Tibial nerve (tissue), 4 donors: ENCODE measurements at regions not wholly inside any gene's neighbourhood (a gene's known extent, or its start where the extent isn't known, plus 50 kb on each side); places are given as distances from the start of the nearest gene placed in this dataset.

Experiments
- EP300 ChIP-seq, 2 donors: sonication (generic); formaldehyde crosslinking; IDR thresholded peaks; one replicate each; pipeline ENCODE4 v1.6.1; 2017; ENCODE audit warnings: antibody characterized with exemption in 2 of 2, mild to moderate bottlenecking in 1 of 2
- POLR2A ChIP-seq, 2 donors: fragments of 450-650 bp; IDR thresholded peaks; one replicate each; pipeline ENCODE4 v1.6.1; 2017; ENCODE audit warnings: antibody characterized with exemption in 2 of 2, mild to moderate bottlenecking in 2 of 2, moderate library complexity in 2 of 2
- TF ChIP-seq, protein P1 (sequence below), 5 experiments: fragments of 200-600 bp in 3 of 5; fragments of 450-650 bp in 2 of 5; sonication (generic) in 3 of 5; IDR thresholded peaks; one replicate each; pipeline ENCODE4 v1.5.1; 2016 to 2019; ENCODE audit warnings: antibody characterized with exemption in 5 of 5, mild to moderate bottlenecking in 3 of 5, moderate library complexity in 2 of 5

DNA sequence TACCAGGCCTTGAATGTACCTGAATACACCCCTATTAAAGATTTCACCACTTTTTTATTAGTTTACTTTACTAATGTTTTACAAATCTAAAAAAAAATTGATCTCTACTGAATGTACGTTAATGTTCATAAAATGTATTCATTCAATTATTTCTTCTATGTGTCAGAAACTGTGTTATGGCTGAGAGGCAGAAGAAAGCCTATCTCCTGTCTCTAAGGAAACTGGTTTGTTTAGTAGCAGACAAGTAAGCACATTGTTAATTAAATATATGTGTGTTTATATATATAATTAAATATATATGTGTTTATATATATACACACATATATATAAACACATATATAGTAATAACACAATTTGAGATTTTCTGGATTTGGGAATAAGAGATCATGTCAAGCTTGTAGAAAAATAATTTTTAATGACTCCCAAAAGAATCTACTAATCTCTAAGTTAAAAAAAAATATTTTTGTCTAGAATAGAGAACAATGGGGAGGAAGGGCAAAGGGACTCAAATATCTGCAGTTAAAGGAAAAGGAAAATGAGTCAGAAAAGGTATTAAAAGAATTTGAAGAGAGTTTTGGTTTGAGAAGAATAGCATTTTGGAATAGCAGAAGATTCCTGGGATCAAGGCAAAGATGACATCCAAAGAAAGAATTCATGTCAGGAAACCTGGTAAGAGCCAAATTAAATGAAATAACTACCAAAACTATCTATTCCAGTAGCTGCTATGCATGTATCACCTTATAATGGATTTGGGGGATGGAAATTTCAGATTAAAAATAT, 92.1 kb downstream of the CH25H start:
- TF ChIP-seq, protein P1, sequence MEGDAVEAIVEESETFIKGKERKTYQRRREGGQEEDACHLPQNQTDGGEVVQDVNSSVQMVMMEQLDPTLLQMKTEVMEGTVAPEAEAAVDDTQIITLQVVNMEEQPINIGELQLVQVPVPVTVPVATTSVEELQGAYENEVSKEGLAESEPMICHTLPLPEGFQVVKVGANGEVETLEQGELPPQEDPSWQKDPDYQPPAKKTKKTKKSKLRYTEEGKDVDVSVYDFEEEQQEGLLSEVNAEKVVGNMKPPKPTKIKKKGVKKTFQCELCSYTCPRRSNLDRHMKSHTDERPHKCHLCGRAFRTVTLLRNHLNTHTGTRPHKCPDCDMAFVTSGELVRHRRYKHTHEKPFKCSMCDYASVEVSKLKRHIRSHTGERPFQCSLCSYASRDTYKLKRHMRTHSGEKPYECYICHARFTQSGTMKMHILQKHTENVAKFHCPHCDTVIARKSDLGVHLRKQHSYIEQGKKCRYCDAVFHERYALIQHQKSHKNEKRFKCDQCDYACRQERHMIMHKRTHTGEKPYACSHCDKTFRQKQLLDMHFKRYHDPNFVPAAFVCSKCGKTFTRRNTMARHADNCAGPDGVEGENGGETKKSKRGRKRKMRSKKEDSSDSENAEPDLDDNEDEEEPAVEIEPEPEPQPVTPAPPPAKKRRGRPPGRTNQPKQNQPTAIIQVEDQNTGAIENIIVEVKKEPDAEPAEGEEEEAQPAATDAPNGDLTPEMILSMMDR (IDR thresholded peaks at IDR 0.05), result no peak
- no peak for TF ChIP-seq POLR2A (IDR thresholded peaks at IDR 0.05)
- TF ChIP-seq EP300 (IDR thresholded peaks at IDR 0.05), result no peak
